ENCODE measurements at regions not wholly inside any gene's neighbourhood (a gene's known extent, or its start where the extent isn't known, plus 50 kb on each side); places are given as distances from the start of the nearest gene placed in this dataset.

DNA sequence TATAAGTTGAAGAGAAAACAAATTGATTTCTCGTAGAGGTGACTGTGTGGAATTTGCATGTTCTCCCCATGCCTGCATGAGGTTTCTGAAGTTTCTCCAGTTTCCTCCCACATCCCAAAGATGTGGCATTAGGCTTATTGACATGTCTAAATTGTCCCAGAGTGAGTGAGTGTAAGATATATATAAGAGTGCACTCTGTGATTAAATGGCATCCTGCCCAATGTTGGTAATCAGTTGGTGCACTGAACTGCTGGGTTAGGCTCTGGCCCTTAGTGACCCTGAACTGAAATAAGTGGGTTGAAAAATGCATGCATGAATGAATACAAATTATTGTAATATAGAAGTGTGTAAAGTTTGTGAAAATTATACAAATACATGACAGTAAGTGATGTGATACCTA is 1106.5 kb downstream of the TECRL start:
- Histone ChIP-seq H3K9me3 (ENCODE audit: control insufficient read depth, insufficient read depth, low read length) (no peaks in the 10 kb centered on the region), H3K4me1 (ENCODE audit: control insufficient read depth, low read length) (no peaks in the 10 kb centered on the region)
- no peak for TF ChIP-seq EZH2phosphoT487 (IDR thresholded peaks at IDR 0.05; ENCODE audit: borderline replicate concordance, low read length)
- no peak for TF ChIP-seq CTCF (IDR thresholded peaks at IDR 0.05; ENCODE audit: low read depth, low read length, poor library complexity, severe bottlenecking)

DNA sequence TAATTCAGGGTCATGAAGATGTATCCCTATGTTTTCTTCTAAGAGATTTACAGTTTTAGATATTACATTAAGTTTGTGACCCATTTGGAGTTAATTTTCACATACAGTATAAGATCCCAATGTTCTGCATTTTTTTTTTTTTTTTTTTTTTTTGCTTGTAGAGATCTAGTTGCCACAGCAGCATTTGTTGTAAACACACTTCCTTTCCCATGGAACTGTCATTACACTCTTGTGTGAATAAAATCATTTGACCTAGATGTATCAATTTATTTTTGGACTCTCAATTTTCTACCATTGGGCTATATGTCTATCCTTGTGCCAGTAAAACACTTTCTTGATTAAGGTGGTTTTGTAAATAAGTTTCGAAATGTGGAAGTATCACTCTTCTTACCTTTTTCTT is 1107.2 kb downstream of the TECRL start:
- H3K27ac ChIP-seq (ENCODE audit: low read depth, low read length), result no peak overlapping the region
- no peak overlapping the region for H3K4me2 ChIP-seq (ENCODE audit: low read length)
- H3K9me2 ChIP-seq (replicated peaks; ENCODE audit: control insufficient read depth, low read length), result no peaks in the 10 kb centered on the region
- no peaks in the 10 kb centered on the region for H3K9me3 ChIP-seq (ENCODE audit: control insufficient read depth, insufficient read depth, low read length)
- no peaks in the 10 kb centered on the region for H3K4me1 ChIP-seq (ENCODE audit: control insufficient read depth, low read length)
- H4K20me1 ChIP-seq (ENCODE audit: control insufficient read depth, insufficient read depth, low read depth, low read length), result no peaks in the 10 kb centered on the region
- H3K36me3 ChIP-seq (ENCODE audit: control insufficient read depth, low read length), result no peaks in the 10 kb centered on the region
- no peaks in the 10 kb centered on the region for H3F3A ChIP-seq (ENCODE audit: control insufficient read depth, insufficient read depth)
- H3K4me3 ChIP-seq (ENCODE audit: low read length), result no peak overlapping the region
- TF ChIP-seq CTCF (IDR thresholded peaks at IDR 0.05; ENCODE audit: low read depth, low read length, poor library complexity, severe bottlenecking) (no peak), EZH2phosphoT487 (IDR thresholded peaks at IDR 0.05; ENCODE audit: borderline replicate concordance, low read length) (no peak)
- H3K27me3 ChIP-seq (ENCODE audit: control insufficient read depth, low read length), result no peaks in the 10 kb centered on the region
- no peaks in the 10 kb centered on the region for H3K79me2 ChIP-seq (ENCODE audit: control insufficient read depth, low read length)

More for the DNA sequence above, 1106.5 kb downstream of the TECRL start:
- H3K9me2 ChIP-seq (replicated peaks; ENCODE audit: control insufficient read depth, low read length), result no peaks in the 10 kb centered on the region
- no peaks in the 10 kb centered on the region for H3K36me3 ChIP-seq (ENCODE audit: control insufficient read depth, low read length)
- H3F3A ChIP-seq (ENCODE audit: control insufficient read depth, insufficient read depth), result no peaks in the 10 kb centered on the region
- no peaks in the 10 kb centered on the region for H3K27me3 ChIP-seq (ENCODE audit: control insufficient read depth, low read length)
- no peak overlapping the region for H3K27ac ChIP-seq (ENCODE audit: low read depth, low read length)
- H3K4me2 ChIP-seq (ENCODE audit: low read length), result no peak overlapping the region
- H4K20me1 ChIP-seq (ENCODE audit: control insufficient read depth, insufficient read depth, low read depth, low read length), result no peaks in the 10 kb centered on the region
- H3K4me3 ChIP-seq (ENCODE audit: low read length), result no peak overlapping the region
- no peaks in the 10 kb centered on the region for H3K79me2 ChIP-seq (ENCODE audit: control insufficient read depth, low read length)

GRCh38 chr4:63296773-63297172 is 1112.5 kb downstream of the TECRL start:
- Histone ChIP-seq H3K9me2 (replicated peaks; ENCODE audit: control insufficient read depth, low read length) (no peaks in the 10 kb centered on the region), H4K20me1 (ENCODE audit: control insufficient read depth, insufficient read depth, low read depth, low read length) (no peaks in the 10 kb centered on the region), H3K9me3 (ENCODE audit: control insufficient read depth, insufficient read depth, low read length) (no peaks in the 10 kb centered on the region), H3F3A (ENCODE audit: control insufficient read depth, insufficient read depth) (no peaks in the 10 kb centered on the region), H3K4me3 (ENCODE audit: low read length) (no peak overlapping the region), H3K4me2 (ENCODE audit: low read length) (no peak overlapping the region), H3K4me1 (ENCODE audit: control insufficient read depth, low read length) (no peaks in the 10 kb centered on the region), H3K79me2 (ENCODE audit: control insufficient read depth, low read length) (no peaks in the 10 kb centered on the region), H3K27ac (ENCODE audit: low read depth, low read length) (no peak overlapping the region), H3K36me3 (ENCODE audit: control insufficient read depth, low read length) (no peaks in the 10 kb centered on the region), H3K27me3 (ENCODE audit: control insufficient read depth, low read length) (no peaks in the 10 kb centered on the region)
- TF ChIP-seq EZH2phosphoT487 (IDR thresholded peaks at IDR 0.05; ENCODE audit: borderline replicate concordance, low read length), result no peak
- TF ChIP-seq CTCF (IDR thresholded peaks at IDR 0.05; ENCODE audit: low read depth, low read length, poor library complexity, severe bottlenecking), result no peak

DNA sequence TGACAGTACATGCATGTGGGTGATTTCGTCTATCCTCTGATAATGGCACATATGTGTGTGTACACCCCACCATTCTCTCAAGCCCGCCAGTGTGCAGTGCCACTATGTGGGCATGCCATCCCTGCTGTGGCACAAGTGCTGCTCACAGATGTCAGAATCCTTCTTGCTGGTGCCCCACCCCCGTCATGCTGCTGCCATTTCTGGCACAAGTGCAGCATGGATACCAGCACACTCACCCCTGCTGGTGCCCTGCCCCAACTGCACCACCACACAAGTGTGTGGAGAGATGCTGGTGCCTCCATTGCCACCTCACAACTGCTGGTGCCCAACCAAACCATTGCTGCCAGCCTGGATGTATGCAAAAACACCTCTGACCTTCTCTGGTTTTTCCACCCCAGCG is 1133.8 kb downstream of the TECRL start:
- Histone ChIP-seq H3K79me2 (ENCODE audit: control insufficient read depth, low read length) (no peaks in the 10 kb centered on the region), H3F3A (ENCODE audit: control insufficient read depth, insufficient read depth) (no peaks in the 10 kb centered on the region), H3K4me1 (ENCODE audit: control insufficient read depth, low read length) (no peaks in the 10 kb centered on the region), H3K36me3 (ENCODE audit: control insufficient read depth, low read length) (no peaks in the 10 kb centered on the region), H3K27ac (ENCODE audit: low read depth, low read length) (no peak overlapping the region), H3K4me3 (ENCODE audit: low read length) (no peak overlapping the region), H3K9me3 (ENCODE audit: control insufficient read depth, insufficient read depth, low read length) (no peaks in the 10 kb centered on the region), H4K20me1 (ENCODE audit: control insufficient read depth, insufficient read depth, low read depth, low read length) (no peaks in the 10 kb centered on the region), H3K4me2 (ENCODE audit: low read length) (no peak overlapping the region), H3K9me2 (replicated peaks; ENCODE audit: control insufficient read depth, low read length) (no peaks in the 10 kb centered on the region), H3K27me3 (ENCODE audit: control insufficient read depth, low read length) (no peaks in the 10 kb centered on the region)
- TF ChIP-seq EZH2phosphoT487 (IDR thresholded peaks at IDR 0.05; ENCODE audit: borderline replicate concordance, low read length) (no peak), CTCF (IDR thresholded peaks at IDR 0.05; ENCODE audit: low read depth, low read length, poor library complexity, severe bottlenecking) (no peak)

Data from DOHH2 (cell line).